GM21825 (cell line): ENCODE measurements at regions not wholly inside any gene's neighbourhood (a gene's known extent, or its start where the extent isn't known, plus 50 kb on each side); places are given as distances from the start of the nearest gene placed in this dataset.
"Not testable (repeated sequence)": the region's sequence is repeated elsewhere in the genome, so short reads cannot be mapped to it uniquely, and the experiment has no call there.

Experiments
- ATAC-seq: cut with Tn5 transposase; IDR thresholded peaks from one replicate; pipeline ENCODE4 v1.9.1; 2021; ENCODE audit warnings: mild to moderate bottlenecking, moderate library complexity; ENCODE audit not compliant: unreplicated experiment

DNA sequence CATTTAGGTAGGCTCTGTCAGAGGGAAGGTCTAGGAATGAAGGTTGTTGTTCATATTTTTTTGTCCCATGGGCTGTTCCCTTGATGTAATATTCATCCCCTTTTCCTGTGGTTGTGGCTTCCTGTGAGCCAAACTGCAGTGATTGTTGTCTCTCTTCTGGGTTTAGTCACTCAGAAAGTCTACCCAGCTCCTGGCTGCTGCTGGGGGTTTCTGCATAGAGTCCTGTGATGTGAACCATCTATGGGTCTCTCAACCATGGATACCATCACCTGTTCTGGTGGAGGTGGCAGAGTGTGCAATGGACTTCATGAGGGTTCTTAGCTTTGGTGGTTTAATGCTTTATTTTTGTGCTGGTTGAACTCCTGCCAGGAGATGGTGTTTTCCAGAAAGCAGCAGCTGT is 122.8 kb downstream of the ZC4H2 start:
- ATAC-seq: no peak

DNA sequence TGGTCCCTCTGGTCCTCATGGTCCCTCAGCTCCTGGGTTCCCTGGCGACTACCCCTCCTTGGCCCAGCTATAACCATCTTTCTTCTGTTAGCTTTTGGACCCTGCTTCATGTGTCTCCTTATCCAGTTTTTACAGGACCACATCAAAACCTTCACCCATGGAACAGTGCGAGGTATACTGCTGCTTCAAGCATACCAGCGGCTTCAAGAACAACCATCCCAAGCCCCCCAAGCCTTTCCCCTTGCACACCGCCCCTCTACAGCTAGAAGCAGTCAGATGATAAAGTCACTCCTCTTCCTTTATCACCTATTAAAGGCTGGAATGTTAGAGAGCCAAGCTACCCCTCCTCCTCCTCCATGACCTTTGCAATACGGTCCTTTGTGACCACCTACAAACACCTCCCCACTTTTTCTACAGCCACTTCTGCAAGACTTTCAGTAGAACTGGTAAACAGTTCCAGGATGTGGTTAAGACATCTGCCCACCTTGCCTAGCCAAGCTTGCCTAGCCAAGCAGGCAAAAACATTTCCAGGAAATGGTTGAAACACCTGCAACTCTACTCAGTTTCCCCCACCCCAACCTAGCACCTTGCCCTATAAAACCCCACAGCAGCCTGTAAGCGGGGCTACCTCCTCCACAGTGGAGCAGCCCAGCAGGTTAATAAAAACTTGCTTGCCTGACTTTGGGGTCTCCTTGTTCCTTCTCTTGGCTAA is 125.7 kb downstream of the ZC4H2 start:
- ATAC-seq: peak; percentile 83

DNA sequence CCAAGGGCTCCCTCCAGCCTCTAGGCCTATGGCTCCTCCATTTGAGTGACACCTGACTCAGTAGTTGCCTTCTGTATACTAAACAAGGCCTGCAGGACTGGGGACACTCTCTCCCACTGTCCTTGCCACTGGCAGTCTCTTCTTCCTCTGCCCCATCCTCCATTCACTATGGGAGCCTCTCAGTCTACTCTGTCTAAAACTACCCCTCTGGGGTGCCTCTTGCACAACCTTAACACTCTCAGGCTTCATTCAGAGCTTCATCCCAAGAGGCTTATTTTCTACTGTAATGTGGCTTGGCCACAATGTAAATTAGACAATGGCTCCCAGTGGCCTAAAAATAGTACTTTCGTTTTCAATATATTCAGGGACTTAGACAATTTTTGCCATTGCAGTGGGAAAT is 133.0 kb downstream of the ZC4H2 start:
- no peak for ATAC-seq

DNA sequence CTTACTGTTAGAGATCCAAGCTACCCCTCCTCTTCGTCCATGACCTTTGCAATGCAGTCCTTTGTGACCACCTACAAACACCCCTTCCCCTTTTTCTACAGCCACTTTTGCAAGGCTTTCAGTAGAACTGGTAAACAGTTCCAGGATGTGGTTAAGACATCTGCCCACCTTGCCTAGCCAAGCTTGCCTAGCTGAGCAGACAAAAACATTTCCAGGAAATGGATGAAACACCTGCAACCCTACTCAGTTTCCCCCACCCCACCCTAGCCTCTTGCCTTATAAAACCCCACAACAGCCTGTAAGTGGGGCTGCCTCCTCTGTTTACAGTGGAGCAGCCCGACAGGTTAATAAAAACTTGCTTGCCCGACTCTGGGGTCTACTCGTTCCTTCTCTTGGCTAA is 133.8 kb downstream of the ZC4H2 start:
- ATAC-seq: peak; percentile 85

DNA sequence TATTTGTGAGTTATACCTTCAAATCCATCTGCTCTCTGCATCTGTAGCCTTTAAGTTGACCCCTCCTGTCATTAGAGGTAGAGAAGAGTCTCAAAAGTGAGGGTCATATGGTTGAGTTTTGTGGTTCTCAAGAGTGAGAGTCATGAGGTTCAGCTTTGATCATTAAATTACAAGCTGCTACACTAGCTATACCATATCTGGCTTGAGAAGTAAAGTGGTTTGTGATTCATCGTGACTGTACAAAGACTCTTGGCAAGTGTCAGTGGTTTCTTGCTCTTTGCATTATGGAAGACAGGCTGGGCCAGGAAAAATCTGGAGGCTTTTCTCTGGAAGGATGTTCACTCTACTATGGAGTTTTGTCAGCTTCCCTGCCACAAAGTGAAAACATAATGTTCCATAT is 170.6 kb downstream of the ZC4H2 start:
- ATAC-seq: no peak

DNA sequence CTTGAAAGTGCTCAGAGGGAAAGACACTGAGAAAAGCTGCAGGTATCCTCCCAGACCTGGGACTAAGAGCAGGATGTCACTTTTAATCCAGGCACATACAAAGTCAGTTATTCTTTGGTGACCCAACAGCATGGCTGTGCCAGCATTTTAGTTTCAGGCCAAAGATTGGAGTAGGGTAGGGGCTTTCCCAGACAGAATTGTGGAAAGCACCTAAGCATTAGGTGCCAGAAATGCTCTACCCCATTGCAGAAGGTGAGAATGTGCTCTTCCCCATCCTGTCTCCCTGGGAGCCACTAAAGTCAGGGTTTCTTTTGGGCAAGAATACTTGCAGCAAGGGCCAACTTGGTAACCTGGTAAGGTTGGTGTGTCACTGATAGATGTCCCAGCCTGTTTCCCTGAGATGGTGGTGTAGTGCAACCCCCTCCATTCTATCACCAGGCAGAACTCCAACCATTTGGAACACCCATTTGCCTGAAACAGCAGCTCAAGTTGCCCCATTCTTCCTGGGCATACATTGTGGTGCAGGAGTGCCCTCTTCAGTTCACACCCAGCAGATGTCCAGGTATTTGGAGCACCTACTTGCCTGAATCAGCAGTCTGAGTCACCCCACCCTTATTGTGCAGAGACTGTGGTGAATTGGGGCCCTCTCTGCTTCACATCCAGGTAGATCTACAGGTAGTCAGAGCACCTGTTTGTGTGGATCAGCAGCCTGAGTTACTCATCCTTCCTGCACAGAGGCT is 183.5 kb downstream of the ZC4H2 start:
- no peak for ATAC-seq

DNA sequence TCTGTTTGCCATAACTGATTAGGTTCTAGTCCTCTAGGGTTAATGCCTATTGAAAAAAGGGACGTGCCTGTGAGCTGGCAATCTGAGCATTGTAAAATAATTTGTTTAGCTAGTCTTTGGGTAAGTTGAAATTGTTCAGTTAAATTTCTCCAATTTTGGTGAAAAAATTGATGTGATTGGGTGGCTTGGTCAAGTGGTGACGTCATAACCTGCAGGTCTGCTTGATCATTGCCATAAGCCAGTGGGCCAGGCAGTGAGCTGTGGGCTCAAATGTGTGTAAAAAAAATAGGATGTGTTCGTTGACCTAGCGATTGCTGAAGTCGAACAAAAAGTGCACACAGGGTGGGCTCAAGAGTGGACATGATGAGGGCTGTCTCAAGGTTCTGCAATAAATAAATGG is 193.3 kb downstream of the ZC4H2 start:
- no peak for ATAC-seq

DNA sequence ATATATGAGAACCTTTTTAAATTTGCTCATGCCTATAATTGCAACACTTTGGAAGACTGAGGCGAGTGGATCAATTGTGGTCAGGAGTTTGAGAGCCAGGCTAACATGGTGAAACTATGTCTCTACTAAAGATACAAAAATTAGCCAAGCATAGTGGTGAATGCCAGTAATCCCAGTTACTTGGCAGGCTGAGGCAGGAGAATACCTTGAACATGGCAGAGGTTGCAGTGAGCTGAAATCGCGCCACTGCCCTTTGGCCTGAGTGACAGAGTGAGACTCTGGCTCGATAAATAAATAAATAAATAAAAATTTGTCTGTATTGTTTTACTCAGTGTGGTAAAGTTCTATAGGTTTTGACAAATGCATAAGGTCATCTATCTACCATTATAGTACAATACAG is 218.2 kb downstream of the ZC4H2 start:
- no peak for ATAC-seq

DNA sequence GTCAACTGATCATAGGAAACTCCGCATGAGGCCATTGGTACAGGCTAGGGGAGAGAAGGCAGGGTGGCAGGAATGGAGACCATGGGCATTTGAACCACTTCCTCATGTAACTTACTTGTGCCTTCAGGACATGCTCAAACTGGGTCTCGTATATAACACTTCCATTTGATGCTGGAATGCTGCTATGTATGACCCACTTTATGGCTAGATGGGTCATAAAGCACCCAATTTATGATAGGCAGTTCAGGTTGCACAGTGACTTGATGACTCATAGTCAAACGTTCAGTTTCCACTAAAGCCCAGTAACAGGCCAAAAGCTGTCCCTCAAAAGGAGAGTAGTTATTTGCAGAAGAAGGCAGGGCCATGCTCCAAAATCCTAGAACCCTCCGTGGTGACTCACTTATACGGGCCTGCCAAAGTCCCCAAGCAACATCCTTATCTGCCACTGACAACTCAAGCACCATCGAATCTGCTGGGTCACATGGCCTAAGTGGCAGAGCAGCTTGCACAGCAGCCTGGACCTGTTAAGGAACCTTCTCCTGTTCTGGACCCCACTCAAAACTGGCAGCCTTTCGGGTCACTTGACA is 236.4 kb downstream of the ZC4H2 start:
- ATAC-seq: no peak

DNA sequence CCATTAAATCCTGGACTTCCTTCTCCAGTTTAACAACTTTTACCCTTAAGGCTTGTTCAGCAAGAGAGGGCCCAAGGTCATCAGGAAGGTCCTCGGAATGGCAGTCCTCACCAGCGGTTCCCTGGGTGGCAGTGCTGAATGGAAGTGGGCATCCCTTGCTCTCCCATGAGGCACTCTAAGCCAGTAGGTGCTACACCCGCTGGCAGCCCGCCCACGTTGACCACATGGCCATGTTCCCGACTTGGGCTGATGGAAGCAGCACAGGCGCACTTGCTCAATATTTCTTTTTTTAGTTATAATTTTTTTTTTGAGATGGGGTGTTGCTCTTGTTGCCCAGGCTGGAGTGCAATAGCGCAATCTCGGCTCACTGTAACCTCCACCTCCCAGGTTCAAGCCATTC is 277.9 kb downstream of the ZC4H2 start:
- no peak for ATAC-seq

DNA sequence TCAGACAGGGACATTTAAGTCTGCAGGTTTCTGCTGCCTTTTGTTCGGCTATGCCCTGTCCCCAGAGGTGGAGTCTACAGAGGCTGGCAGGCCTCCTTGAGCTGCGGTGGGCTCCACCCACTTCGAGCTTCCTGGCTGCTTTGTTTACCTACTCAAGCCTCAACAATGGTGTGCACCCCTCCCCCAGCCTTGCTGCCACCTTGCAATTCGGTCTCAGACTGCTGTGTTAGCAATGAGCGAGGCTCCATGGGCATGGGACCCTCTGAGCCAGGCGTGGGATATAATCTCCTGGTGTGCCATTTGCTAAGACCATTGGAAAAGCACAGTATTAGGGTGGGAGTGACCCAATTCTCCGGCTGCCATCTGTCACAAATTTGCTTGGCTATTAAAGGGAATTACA is 280.9 kb downstream of the ZC4H2 start:
- not testable (repeated sequence) for ATAC-seq

DNA sequence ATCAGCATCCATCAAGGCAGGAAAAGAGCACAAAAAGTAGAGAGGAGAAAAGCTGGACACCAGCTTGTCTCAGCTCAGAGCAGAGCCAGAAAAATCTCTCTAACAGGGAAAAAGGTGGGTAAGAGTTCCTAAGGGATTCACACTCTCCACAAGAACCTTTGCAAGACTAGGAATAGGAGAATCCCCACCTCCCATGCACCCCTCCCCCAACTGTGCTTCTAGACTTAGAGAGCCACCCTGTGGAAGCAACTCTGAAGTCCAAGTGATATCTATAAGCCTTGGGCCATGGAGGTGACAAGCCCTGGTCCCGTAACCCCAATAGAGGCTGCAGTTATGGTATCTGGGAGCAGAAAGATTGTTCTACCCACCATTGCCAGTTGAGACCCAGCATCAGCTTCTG is 267.6 kb upstream of the MTMR8 start:
- ATAC-seq: no peak

DNA sequence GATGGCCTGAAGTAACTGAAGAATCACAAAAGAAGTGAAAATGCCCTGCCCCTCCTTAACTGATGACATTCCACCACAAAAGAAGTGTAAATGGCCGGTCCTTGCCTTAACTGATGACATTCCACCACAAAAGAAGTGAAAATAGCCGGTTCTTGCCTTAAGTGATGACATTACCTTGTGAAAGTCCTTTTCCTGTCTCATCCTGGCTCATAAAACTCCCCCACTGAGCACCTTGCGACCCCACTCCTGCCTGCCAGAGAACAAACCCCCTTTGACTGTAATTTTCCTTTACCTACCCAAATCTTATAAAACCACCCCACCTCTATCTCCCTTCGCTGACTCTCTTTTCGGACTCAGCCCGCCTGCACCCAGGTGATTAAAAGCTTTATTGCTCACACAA is 262.0 kb upstream of the MTMR8 start:
- not testable (repeated sequence) for ATAC-seq

DNA sequence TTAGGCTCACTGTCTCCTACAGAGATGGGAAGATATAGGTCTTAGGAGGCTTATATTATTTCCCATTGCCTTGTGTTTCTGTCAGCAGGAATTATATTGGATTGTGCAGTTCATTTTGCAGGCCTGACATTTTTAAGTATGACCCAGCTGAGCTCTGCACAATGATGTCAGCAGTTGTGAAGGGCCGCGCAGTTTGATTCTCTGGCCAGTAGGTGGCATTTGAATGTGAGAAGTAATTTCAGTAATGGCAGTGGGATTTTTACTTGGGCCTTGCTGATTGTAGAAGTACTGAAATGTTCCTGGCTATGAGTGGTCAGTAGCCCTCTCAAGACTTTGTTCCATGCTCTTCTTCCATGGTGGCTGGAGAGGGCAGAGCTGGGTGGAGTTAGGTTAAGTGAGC is 247.2 kb upstream of the MTMR8 start:
- ATAC-seq: no peak
